PFSK-1 (cell line): ENCODE measurements at regions not wholly inside any gene's neighbourhood (a gene's known extent, or its start where the extent isn't known, plus 50 kb on each side); places are given as distances from the start of the nearest gene placed in this dataset.

Source experiments
- POLR2AphosphoS5 ChIP-seq: IDR thresholded peaks from 2 replicates; pipeline ENCODE4 v1.6.1; 2012; ENCODE audit warnings: low read depth, mild to moderate bottlenecking, control low read depth, low read length, moderate library complexity
- SIN3A ChIP-seq: IDR thresholded peaks from 2 replicates; pipeline ENCODE4 v1.6.1; 2012; ENCODE audit warnings: mild to moderate bottlenecking, low read length, moderate library complexity, borderline replicate concordance; ENCODE audit not compliant: insufficient read depth
- TAF1 ChIP-seq: IDR thresholded peaks from 2 replicates; pipeline ENCODE4 v1.6.1; 2012; ENCODE audit warnings: low read length, control low read depth, borderline replicate concordance; ENCODE audit not compliant: insufficient read depth

GRCh38 chr5:174825587-174825986 is 101.2 kb downstream of the MSX2 start:
- TF ChIP-seq TAF1 (no peak), SIN3A (no peak), POLR2AphosphoS5 (no peak)
